Neutrophil (primary cell): ENCODE measurements at regions not wholly inside any gene's neighbourhood (a gene's known extent, or its start where the extent isn't known, plus 50 kb on each side); places are given as distances from the start of the nearest gene placed in this dataset.

Source experiments
- H3K27ac ChIP-seq: fragments of 200-600 bp; sonication (generic); 2 replicates; pipeline ENCODE4 v1.5.1; 2016; ENCODE audit warnings: mild to moderate bottlenecking, moderate library complexity
- H3K27me3 ChIP-seq: fragments of 200-600 bp; sonication (generic); 2 replicates; pipeline ENCODE4 v1.6.0; 2016; ENCODE audit warnings: mild to moderate bottlenecking
- H3K36me3 ChIP-seq: fragments of 200-600 bp; sonication (generic); 2 replicates; pipeline ENCODE4 v1.5.1; 2017
- H3K4me1 ChIP-seq, 2 experiments: fragments of 200-600 bp in 1 of 2; sonication (generic) in 1 of 2; 1 replicate in 1 of 2; 2 replicates in 1 of 2; pipeline versions ENCODE4 v1.5.1 to v1.6.1; 2013 to 2016; ENCODE audit warnings: low read depth in 1 of 2, low read length in 1 of 2, mild to moderate bottlenecking in 1 of 2, moderate library complexity in 1 of 2; ENCODE audit not compliant: control insufficient read depth in 1 of 2, insufficient read depth in 1 of 2
- H3K4me3 ChIP-seq, 2 experiments: fragments of 200-600 bp in 1 of 2; sonication (generic) in 1 of 2; 1 replicate in 1 of 2; 2 replicates in 1 of 2; pipeline ENCODE4 v1.5.1; 2013 to 2016; ENCODE audit warnings: low read depth in 1 of 2, low read length in 1 of 2, mild to moderate bottlenecking in 1 of 2, moderate library complexity in 1 of 2
- H3K9me3 ChIP-seq: fragments of 200-600 bp; sonication (generic); 2 replicates; pipeline ENCODE4 v1.5.1; 2016
- TF ChIP-seq, protein P1 (sequence below): fragments of 200-600 bp; sonication (generic); IDR thresholded peaks from 2 replicates; pipeline ENCODE4 v1.5.1; 2016; ENCODE audit warnings: antibody characterized with exemption

DNA sequence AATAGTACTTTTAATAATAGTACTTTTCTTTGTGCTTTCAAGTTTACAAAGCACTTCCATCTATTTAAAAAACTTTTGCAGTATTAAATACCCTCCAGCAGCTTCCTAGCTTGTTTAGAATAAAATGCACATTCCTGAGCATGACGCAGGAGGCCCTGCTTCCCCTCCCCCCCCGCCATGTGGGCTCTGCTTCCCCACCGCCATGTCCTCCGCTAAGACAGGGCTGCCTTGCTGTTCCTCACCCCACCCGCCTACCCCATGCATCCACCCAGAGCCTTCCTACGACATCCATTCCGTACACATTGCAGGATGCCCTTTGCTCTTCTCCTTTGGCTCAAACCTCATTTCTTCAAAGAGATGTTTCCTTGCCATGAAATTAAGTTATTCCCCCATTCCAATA is 205.9 kb upstream of the MSX2 start:
- no peaks in the 10 kb centered on the region for H3K9me3 ChIP-seq
- peaks cover 10% of the 10 kb centered on the region for H3K27me3 ChIP-seq
- no peak overlapping the region for H3K4me3 ChIP-seq
- TF ChIP-seq, protein P1, sequence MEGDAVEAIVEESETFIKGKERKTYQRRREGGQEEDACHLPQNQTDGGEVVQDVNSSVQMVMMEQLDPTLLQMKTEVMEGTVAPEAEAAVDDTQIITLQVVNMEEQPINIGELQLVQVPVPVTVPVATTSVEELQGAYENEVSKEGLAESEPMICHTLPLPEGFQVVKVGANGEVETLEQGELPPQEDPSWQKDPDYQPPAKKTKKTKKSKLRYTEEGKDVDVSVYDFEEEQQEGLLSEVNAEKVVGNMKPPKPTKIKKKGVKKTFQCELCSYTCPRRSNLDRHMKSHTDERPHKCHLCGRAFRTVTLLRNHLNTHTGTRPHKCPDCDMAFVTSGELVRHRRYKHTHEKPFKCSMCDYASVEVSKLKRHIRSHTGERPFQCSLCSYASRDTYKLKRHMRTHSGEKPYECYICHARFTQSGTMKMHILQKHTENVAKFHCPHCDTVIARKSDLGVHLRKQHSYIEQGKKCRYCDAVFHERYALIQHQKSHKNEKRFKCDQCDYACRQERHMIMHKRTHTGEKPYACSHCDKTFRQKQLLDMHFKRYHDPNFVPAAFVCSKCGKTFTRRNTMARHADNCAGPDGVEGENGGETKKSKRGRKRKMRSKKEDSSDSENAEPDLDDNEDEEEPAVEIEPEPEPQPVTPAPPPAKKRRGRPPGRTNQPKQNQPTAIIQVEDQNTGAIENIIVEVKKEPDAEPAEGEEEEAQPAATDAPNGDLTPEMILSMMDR: no peak
- H3K36me3 ChIP-seq: no peaks in the 10 kb centered on the region
- H3K27ac ChIP-seq: no peak overlapping the region
- H3K4me1 ChIP-seq: no peaks in the 10 kb centered on the region

DNA sequence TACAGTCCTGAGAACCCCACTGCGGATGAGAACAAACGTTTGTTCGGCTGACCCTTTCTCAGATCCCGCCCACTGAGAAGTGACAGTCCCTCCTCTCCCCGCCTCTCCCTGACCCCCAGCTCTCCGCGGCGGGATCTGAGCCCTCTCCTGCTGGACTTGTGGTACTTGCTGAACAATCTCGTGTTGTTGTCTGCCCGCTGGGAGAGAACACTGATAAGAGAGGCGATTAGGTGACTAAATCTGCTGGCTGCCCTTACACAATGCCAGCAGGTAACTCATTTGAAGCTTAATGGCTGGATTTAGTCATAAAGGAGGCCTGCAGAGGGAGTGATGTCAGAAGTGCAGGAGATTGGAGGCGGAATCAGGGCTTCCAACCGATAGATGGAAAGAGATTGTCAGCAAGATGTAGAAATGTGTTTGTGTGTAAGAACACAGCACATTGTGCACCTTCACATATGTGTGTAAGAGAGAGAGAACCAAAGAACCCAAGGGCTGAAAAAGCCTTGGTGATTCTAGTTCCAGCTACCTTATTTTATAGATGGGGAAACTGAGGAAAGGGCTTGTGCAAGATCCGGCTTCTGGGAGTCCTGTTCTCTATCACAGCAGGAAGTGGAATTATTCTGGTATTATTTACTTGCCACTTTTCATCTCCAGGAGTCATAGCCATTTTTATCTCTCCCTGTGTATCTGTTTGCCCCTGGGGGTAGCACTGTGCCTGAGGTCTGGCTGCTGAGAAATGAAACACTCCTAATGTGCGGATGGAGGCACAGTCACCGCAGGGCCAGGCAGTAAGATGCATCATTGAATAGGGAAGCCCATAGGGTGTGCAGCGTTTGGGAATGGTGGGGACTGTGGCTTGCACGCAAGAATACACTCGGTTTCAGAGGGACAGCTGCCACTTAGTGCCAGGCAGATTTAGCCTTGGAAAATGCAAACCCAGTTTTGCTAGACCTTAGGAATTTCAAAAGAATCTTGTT is 203.7 kb upstream of the MSX2 start:
- no peaks in the 10 kb centered on the region for H3K9me3 ChIP-seq
- no peak overlapping the region for H3K27ac ChIP-seq
- peaks cover 10% of the 10 kb centered on the region for H3K27me3 ChIP-seq
- H3K36me3 ChIP-seq: no peaks in the 10 kb centered on the region
- TF ChIP-seq, protein P1: no peak
- no peak overlapping the region for H3K4me3 ChIP-seq
- H3K4me1 ChIP-seq: no peaks in the 10 kb centered on the region

DNA sequence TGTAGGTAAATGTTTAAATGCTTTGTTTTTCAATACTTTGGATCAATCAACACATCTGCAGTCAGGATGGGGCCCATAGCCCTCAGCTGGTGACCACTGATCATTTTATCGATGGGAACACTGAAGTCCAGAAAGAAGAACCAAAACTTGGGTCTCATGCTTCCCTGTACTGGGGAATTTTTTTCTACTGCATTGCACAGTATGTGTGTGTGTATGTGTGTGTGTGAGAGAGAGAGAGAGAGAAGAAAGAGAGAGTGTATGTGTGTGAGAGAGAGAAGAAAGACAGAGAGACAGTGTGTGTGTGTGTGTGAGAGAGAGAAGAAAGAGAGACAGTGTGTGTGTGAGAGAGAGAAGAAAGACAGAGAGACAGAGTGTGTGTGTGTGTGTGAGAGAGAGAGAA is 202.9 kb upstream of the MSX2 start:
- Histone ChIP-seq H3K9me3 (no peaks in the 10 kb centered on the region), H3K4me3 (no peak overlapping the region), H3K4me1 (no peaks in the 10 kb centered on the region), H3K27me3 (peaks cover 10% of the 10 kb centered on the region), H3K36me3 (no peaks in the 10 kb centered on the region), H3K27ac (no peak overlapping the region)
- TF ChIP-seq, protein P1: no peak

DNA sequence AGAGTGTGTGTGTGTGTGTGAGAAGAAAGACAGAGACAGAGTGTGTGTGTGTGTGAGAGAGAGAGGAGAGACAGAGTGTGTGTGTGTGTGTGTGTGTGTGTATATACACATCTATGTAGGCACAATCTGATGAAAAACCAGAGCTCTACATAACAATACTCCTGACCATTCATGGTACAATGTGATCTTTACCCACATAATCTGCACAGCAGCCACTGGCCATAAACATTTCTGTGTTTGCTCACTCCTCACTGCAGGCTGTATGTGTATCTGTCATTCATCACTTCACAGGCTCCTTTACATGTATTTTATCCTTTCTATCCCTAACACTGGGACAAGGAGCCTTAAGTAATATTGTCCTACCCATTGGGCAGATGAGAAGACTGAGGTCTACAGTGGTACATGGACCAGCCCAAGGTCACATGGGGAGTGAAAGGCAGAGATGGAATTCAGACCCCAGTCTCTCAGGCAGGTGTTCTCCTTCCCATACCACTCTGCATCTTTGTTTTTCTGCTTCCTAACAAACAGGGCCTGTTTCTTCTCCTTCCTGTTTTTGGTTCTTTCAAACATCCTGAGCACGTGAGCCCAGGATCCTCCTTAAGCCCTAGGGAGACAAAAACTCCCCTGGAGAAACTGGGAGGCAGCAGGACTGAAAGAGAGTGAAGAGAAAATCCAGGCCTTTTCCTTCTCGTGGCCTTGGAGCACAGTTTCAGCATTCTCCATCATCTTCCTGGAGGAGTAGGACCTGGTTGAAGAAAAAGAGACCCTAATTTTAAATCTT is 201.7 kb upstream of the MSX2 start:
- H3K27ac ChIP-seq: no peak overlapping the region
- H3K4me3 ChIP-seq: no peak overlapping the region
- peaks cover 2% of the 10 kb centered on the region for H3K27me3 ChIP-seq
- H3K36me3 ChIP-seq: no peaks in the 10 kb centered on the region
- no peaks in the 10 kb centered on the region for H3K9me3 ChIP-seq
- TF ChIP-seq, protein P1: no peak
- peaks cover under 1 to 1% of the 10 kb centered on the region in 2 experiments for H3K4me1 ChIP-seq

DNA sequence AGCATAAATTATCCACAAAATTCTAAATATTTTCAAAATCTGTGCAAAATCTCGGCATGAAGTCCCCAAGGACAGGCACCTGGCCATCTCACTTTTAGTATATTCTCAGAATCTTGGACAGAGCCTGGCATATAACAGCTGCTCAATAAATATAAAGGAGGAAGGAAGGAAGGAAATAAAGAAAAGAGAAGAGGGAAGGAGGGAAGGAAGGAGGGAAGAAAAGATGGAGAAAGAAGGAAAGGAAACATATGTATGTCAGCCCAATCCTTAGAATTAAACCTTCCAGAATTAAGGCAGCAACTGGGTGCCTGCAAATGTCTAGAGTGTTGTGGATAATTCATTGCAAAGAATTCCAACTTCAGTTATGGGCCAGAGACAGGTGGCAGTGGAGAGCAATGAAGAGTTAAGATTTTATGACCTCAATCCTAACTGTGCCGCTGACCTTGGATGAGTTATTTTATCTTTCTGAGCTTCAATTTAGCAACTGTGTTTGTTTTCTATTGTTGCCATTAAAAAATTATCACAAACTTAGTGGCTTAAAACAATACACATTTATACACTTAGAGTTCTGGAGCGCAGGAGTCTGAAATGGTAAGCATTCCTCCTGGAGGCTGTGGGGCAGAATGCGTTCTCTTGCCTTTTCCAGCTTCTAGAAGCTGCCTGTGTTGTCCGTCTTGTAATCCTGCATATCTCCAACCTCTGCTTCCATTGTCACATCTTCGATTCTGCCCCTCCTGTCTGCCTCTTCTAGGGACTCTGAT is 200.9 kb upstream of the MSX2 start:
- no peak overlapping the region for H3K27ac ChIP-seq
- no peaks in the 10 kb centered on the region for H3K9me3 ChIP-seq
- H3K36me3 ChIP-seq: no peaks in the 10 kb centered on the region
- H3K27me3 ChIP-seq: no peaks in the 10 kb centered on the region
- TF ChIP-seq, protein P1: no peak
- no peak overlapping the region for H3K4me3 ChIP-seq
- peaks cover 5 to 9% of the 10 kb centered on the region in 2 experiments for H3K4me1 ChIP-seq
